ENCODE measurements at regions not wholly inside any gene's neighbourhood (a gene's known extent, or its start where the extent isn't known, plus 50 kb on each side); places are given as distances from the start of the nearest gene placed in this dataset.

DNA sequence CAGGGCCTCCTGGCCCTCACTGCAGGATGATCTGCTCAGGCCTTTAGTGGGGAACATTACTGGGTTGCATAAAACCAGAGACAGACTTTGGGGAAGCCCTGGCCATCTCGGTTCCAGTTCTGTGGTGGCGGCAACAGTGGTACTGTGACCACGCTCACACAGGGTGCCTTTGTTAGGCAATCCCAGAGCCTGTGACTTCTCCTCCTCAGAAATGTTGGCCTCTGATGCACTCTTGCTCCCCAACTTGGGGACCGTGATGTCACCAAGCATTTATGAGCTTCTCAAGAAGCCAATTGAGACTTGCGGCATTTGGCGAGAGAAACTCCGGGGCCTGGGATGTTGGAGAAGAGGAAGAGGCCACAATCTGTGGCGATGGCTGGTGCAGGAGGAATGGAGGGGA lies 80.9 kb upstream of the PKDCC start:
- peak overlapping the region; percentile 74 to 83 for H3K27ac ChIP-seq
- 88% methylated on average over 8 of the region's 8 CpGs for WGBS (ENCODE audit: missing lambda C conversion rate)
- TF ChIP-seq EHMT2 (IDR thresholded peaks at IDR 0.05; ENCODE audit: low read depth), result no peak
- no peak for TF ChIP-seq RCOR1 (IDR thresholded peaks at IDR 0.05; ENCODE audit: low read depth, low read length)
- no peak for TF ChIP-seq EHF (CRISPR knock-in tag; IDR thresholded peaks at IDR 0.05)
- no peak for TF ChIP-seq NR3C1 (IDR thresholded peaks at IDR 0.05)
- no peak for TF ChIP-seq RNF2 (IDR thresholded peaks at IDR 0.05; ENCODE audit: borderline replicate concordance, low read depth)
- TF ChIP-seq CBX8 (IDR thresholded peaks at IDR 0.05), result no peak
- TF ChIP-seq NFE2L2 (conservative IDR thresholded peaks at IDR 0.05; ENCODE audit: low read length), result no peak
- no peak for TF ChIP-seq BHLHE40 (IDR thresholded peaks at IDR 0.05; ENCODE audit: low read depth, low read length)
- TF ChIP-seq ZC3H11A (IDR thresholded peaks at IDR 0.05), result no peak
- no peak for TF ChIP-seq HDAC2 (IDR thresholded peaks at IDR 0.05)
- TF ChIP-seq REST (IDR thresholded peaks at IDR 0.05), result no peak
- TF ChIP-seq POLR2A (IDR thresholded peaks at IDR 0.05; ENCODE audit: low read length), result no peak
- no peak for TF ChIP-seq HEYL (CRISPR knock-in tag; IDR thresholded peaks at IDR 0.05)
- peak overlapping the region; percentile 62 for H3K4me2 ChIP-seq
- CTCF ChIA-PET, result interaction anchor here (0.5 to 3.0 kb wide), 7 partner anchors 15 to 120 kb away, joined by 3 to 17 read pairs (median 3); no protein-coding TSS in a partner anchor
- POLR2A ChIA-PET, result interaction anchor here (1.1 to 2.1 kb wide), 3 partner anchors 36 to 166 kb away, joined by 4 to 18 read pairs (median 8); partner anchors contain the start of gene PKDCC
- peaks cover 61% of the 10 kb centered on the region for H3K4me1 ChIP-seq
- ATAC-seq (peak in 1 of 2 experiments; percentile 27; a peak in 2 of 6 replicates), FAIRE-seq (no peak), DNase-seq (ENCODE audit: low read depth in 1 of 2, low spot score in 1 of 2) (peak in 1 of 2 experiments; percentile 20)
- no peaks in the 10 kb centered on the region for H3K9me3 ChIP-seq
- no peak overlapping the region for H3K4me3 ChIP-seq

DNA sequence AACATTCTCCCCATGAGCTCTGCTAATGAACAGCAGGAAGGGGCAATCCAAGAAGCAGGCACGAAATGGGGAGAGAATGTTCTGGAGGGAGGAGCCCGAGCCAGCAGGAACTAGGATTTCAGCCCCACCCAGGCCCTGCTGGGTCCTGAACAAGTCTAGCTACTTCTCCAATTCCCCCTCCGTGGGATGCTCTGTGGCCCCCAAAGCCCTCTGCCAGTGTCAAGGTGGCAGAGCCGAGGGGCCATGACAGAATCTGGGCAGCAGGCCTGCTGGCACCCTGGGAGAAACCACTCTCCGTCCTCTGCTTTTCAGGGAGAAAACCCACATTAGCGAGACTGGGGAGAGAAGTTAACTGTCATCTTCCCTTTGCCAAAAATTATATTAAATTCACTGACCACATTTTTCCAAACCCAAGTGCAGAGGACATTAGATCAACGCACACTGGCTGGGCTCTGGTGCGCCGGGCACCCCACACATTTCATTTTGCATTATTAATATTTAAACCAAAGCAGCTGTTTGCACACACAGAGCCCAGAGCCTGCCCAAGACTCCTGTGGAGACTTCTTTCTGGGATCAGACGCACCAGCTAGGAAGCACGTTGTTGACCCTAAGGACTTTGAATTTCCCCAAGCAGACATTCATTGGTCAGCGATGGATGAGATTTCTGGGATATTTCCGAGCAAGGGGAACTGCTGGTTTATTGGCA lies 80.2 kb upstream of the PKDCC start:
- ChIA-PET CTCF (interaction anchor here (0.5 to 3.0 kb wide), 4 partner anchors 14 to 114 kb away, joined by 3 to 17 read pairs (median 5); no protein-coding TSS in a partner anchor), POLR2A (interaction anchor here (0.9 to 2.1 kb wide), 2 partner anchors 37 to 86 kb away, joined by 3 to 8 read pairs; no protein-coding TSS in a partner anchor)
- peak overlapping the region; percentile 74 to 83 for H3K27ac ChIP-seq
- TF ChIP-seq POLR2A (IDR thresholded peaks at IDR 0.05; ENCODE audit: low read length), result no peak
- 0 out of 3 replicates have a peak, but pooled peaks have one; percentile 5 for TF ChIP-seq SMC3 (IDR thresholded peaks at IDR 0.05)
- peak overlapping the region; percentile 62 for H3K4me2 ChIP-seq
- DNase-seq (ENCODE audit: low read depth in 1 of 2, low spot score in 1 of 2) (peak in 1 of 2 experiments; percentile 28), FAIRE-seq (no peak), ATAC-seq (peak in 1 of 2 experiments; percentile 14; a peak in 3 of 6 replicates)
- no peak overlapping the region for H3K4me3 ChIP-seq
- peaks cover 61% of the 10 kb centered on the region for H3K4me1 ChIP-seq
- WGBS (ENCODE audit: missing lambda C conversion rate), result 56% methylated on average over 13 of the region's 13 CpGs
- no peaks in the 10 kb centered on the region for H3K9me3 ChIP-seq

DNA sequence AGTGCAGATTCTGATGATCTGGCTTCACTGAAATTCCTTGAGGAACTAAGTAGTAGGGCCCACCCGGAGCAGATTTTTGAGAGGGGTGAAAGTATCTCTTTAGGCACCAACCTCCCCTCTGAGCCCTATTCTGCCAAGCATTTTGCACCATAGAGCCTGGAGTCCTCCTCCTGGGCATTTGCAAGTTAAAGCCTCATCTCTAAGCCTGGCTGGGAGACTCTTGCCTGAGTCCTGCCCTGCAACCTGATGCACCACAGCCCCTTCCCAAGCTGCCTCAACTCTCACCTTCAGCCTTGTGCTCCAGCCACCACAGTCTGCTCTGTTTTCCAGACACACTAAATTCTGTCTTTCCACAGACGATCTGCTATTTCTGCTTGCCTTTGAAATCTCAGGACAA lies 79.6 kb upstream of the PKDCC start:
- no peak for FAIRE-seq
- ATAC-seq, result no peak; a peak in 1 of 6 replicates
- ChIA-PET CTCF (interaction anchor here (3.0 kb wide), 1 partner anchor 99 kb away, joined by 17 read pairs; no protein-coding TSS in a partner anchor), POLR2A (interaction anchor here (0.9 kb wide), 1 partner anchor 85 kb away, joined by 3 read pairs; no protein-coding TSS in a partner anchor)
- Histone ChIP-seq H3K27ac (peak overlapping the region; percentile 74 to 83), H3K4me1 (peaks cover 56% of the 10 kb centered on the region), H3K4me2 (peak overlapping the region; percentile 62), H3K4me3 (no peak overlapping the region), H3K9me3 (no peaks in the 10 kb centered on the region)
- TF ChIP-seq HOXB13 (CRISPR knock-in tag; IDR thresholded peaks at IDR 0.05; ENCODE audit: low read depth), result no peak
- TF ChIP-seq, protein P1, sequence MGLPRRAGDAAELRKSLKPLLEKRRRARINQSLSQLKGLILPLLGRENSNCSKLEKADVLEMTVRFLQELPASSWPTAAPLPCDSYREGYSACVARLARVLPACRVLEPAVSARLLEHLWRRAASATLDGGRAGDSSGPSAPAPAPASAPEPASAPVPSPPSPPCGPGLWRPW (IDR thresholded peaks at IDR 0.05), result no peak
- TF ChIP-seq TFCP2L1 (CRISPR knock-in tag; IDR thresholded peaks at IDR 0.05), result no peak
- TF ChIP-seq BHLHE40 (IDR thresholded peaks at IDR 0.05; ENCODE audit: low read depth, low read length), result no peak
- 43% methylated on average over 2 of the region's 2 CpGs for WGBS (ENCODE audit: missing lambda C conversion rate)
- DNase-seq (ENCODE audit: low read depth in 1 of 2, low spot score in 1 of 2), result no peak

All from A549 (cell line).